Stimulated activated CD8-positive, alpha-beta memory T cell treated with anti-CD3 and anti-CD28 coated beads, Interleukin-7, amount 100 ng/mL, for 4 hours (primary cell): ENCODE measurements at regions not wholly inside any gene's neighbourhood (a gene's known extent, or its start where the extent isn't known, plus 50 kb on each side); places are given as distances from the start of the nearest gene placed in this dataset.
"Not testable (repeated sequence)": the region's sequence is repeated elsewhere in the genome, so short reads cannot be mapped to it uniquely, and the experiment has no call there.

Experiments
- DNase-seq, 2 donors: peaks; one replicate each; pipeline ENCODE4 v3.0.0-alpha.2; 2020; ENCODE audit warnings: low read depth in 2 of 2

DNA sequence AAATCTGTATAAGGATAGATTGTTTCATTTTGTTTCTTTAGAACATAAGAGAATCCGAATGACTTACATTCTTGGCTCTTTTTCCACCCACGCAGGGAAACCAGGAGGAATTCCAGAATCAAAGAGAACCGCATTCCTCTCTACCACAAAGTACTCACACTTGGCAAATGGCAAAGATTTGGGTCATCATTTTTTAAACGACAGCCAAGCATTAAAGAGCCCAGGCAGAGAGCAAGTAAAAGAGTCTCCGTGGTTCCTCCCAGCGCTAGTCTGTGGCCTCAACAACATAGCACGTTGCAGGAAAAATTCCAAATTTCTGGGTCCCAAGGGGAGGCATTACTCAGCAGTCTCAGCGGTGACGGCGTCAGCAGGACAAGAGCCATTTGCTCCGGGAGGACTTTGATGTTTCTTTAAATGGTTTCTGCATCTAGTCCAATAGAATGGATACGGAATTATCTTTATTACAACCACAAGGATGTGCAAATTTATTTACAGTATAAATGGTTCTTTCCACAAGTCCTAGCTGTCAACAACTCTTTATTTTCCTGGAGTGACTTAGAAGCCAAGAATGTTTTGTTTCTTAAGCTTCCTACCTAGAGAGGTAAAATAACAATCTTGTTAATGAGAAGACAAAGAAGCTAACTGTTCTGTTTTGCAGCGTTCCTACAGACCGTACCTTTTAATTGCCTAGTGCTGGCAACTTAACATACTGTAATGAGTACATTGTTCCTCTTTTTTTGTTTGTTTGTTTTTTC lies 232.5 kb downstream of the SKIDA1 start:
- DNase-seq, result no peak

DNA sequence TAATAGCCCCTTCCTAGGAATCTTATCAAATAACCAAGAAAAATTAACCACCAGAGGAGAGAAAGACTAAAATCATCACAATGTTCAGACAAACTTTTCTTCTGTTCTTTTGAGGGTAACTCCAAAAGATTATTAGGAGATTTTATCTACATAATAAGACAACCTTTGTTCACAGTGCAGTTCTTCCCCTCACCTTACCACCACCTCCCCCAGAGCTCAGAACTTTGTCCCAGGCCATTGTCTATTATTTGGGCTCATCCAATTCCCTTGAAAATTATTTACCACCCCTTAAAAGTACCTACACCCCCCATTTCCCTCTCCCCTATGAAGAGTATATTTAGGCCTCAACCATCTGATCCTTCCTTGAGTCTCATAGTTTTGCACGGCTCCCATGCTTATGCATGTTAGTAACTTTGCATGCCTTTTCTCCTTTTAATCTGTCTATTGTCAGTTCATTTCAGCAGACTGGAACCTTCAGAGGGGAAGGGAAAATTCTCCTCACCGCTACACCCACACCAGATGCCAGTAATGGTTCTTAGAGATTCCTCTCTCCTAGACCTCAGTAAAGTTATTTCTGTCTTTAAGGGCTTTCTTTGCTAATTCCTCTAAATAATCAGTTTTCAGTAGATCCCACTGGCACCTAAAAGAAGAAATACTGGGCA lies 234.9 kb downstream of the SKIDA1 start:
- no peak for DNase-seq

DNA sequence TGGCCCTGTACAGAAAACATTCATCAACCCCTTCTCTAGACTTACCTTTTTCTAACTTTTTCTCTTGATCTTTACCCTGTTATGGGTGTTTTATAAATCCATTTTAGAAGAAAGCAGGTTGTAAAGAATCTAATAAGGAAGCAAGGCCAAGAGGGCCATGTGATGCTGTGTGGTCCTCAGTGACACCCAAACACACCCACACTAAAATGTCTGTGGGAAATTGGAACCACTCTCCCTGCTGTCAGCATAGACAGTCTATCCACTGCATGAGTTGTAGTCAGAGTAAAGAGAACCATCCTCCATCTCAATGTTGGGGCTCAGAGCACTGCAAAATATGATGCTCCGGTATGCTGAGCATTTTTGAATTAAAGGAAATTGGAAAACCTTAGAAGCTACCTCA lies 235.5 kb downstream of the SKIDA1 start:
- DNase-seq, result no peak

DNA sequence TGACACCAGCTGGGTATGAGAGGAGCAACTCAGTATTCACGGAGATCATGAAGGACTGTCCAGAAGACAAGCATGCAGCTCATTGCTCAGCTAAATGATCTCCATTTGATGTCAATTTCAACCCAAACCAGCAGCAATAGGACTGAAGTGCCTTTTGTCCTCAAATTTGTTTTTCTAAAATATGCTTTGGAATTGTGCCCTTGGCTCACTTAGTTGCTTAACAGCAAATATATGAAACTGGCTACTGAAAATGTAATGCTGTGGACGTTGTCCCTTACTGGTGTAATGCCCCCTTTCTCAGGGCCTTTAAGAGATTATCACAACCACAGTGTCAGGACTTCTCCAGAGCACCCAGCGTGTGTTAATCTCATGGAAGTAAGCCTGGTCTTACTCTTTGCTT lies 236.2 kb downstream of the SKIDA1 start:
- DNase-seq, result no peak

DNA sequence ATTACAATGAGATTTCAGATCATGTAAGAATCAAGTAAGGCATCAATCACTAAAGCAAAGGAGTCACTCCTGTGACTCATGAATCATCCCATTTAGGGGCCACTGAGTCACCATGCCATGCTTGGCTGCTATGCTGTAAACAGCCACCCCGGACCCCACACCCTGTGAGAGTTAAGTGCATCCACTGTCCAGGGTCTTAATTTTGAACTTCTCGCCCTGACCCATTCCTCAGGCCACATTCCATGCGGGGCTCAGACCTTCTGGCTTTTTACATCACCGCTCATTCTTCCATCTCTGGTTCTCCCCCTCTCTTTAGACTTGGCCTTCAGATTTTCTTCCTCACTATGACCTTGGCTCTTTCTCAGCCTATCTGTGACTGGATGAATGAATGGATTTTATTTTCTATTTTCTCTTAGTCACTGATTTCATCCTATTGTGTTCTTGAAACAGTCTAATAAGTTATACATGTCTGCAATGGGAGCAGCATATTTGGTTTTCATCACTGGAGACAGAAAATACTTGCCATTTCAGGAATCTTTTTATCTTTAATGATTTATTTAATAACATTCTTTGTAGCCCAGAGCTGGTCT lies 239.6 kb downstream of the SKIDA1 start:
- no peak for DNase-seq

DNA sequence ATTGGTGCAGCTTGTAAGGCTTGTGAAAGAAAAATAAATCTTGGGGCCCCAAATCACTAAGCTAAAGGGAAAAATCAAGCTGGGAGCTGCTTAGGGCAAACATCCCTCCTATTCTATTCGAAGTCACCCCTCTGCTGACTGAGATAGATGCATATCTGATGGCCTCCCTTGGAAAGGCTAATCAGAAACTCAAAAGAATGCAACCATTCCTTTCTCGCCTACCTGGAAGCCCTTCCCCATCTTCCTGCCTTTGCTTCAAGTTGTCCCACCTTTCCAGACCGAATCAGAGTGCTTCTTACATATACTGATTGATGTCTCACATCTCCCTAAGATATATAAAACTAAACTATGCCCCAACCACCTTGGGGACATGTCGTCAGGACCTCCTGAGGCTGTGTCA lies 240.3 kb downstream of the SKIDA1 start:
- no peak for DNase-seq

DNA sequence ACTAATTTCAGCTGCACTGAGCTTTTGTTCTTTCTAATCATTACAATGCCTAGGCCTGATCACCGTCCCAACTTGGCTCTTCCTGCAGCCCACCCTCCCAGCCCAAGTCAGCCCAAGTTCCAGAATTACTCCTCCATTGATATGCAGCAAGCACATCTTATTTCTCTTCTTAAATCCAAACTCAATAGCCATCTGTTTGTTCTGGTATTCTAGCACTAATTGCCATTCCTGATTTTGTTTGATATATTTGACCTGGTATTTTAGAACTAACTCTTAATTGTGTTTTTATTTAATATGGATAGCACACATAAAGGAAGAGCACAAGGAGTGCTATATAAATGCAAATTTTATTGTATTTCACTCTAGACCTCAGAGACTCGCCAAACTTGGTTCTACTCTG lies 241.2 kb downstream of the SKIDA1 start:
- DNase-seq, result no peak

DNA sequence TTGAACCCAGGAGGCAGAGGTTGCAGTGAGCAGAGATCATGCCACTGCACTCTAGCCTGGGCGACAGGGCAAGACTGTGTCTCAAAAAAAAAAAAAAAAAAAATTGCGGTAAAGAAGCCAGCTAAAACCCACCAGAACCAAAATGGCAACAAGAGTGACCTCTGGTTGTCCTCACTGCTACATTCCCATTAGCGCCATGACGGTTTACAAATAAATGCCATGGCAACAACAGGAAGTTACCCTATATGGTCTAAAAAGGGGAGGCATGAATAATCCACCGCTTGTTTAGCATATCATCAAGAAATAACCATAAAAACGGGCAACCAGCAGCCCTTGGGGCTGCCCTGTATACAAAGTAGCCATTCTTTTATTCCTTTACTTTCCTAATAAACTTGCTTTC lies 242.4 kb downstream of the SKIDA1 start:
- DNase-seq, result not testable (repeated sequence)

DNA sequence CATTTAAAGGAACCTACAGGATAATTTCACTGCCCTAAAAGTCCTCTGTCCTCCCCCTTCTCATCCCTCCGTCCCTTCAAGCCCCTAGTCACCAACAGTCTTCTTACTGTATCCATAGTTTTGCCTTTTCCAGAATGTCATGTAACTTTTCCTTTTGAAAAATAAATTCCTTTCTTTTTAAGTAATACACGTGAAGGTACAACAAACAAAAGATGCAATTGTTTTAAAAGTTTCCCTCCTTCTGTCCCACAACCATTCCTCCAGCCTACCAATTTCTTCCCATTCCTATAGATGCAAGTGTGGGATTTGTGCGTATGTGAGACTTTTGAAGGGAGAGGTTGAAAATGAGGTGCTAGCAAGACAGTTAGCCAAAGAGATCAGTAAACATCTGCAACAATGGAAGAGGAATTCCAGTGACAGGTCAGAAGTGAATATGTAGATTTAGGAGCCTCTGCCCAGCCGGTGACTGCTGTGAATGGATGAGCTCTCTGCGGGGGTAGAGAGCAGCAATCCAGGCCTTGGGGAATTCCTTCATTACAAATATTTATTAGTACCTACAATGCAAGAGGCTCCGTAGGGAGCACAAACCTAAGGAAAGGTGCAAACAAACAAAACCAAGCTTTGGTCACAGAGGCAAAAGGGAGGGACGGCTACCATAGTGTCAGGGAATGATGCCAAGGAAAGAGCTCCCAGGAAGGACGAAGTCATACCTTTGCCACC lies 243.6 kb downstream of the SKIDA1 start:
- no peak for DNase-seq

DNA sequence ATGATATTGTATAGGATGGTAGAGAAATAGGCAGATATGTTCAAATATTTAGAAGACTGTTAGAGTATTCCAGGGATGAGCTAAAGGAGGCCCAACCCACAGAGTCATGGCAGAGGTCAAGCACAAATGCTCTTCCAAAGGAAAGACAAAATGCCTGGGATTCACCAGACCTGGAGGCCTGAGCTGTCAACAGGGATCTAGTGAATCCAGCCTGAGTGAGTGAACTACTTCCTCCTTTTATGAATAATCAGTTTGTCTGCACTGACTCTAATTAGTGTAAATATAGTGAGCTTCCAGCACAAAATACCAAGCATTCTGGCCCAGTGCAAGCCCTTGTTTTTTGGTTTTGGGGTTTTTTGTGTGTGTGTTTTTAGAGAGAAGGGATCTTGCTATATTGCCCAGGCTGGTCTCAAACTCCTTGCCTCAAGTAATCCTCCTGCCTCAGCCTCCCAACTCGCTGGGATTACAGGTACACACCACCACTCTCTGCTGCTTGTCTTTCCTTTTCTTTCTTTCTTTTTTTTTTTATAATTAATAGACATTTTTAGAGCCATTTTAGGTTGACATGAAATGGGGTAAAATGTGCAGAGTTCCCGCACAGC lies 244.4 kb downstream of the SKIDA1 start:
- no peak for DNase-seq

DNA sequence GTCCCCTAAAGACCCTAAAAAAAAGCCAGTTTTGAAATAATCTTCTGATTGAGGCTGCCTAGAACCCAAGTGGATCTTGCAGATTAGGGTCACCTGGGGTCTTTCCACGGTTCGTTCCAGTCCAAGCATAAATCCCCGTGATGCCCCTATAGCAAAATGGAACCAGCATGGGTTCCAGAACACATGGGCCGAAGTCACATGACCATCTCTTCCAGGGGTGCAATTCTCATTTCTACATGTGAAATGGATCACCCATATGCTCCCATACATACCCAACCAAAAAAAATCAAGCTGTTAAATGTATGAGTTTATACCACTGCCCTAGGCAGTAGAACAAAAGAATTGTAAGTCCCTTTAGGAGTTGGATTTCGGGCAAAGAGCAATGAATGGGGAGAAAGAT lies 245.4 kb downstream of the SKIDA1 start:
- no peak for DNase-seq

DNA sequence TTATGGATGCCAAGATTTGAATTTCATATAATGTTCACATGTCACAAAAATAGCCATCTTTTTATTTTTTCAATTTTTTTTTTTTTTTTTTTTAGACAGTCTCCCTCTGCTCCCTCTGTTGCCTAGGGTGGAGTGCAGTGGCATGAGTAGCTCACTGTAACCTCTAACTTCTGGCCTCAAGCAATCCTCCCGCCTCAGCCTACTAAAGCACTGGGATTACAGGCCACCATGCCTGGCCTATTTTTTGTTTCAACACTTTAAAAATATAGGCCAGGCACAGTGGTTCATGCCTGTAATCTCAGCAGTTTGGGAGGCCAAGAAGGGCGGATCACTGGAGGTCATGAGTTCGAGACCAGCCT lies 246.3 kb downstream of the SKIDA1 start:
- no peak for DNase-seq

DNA sequence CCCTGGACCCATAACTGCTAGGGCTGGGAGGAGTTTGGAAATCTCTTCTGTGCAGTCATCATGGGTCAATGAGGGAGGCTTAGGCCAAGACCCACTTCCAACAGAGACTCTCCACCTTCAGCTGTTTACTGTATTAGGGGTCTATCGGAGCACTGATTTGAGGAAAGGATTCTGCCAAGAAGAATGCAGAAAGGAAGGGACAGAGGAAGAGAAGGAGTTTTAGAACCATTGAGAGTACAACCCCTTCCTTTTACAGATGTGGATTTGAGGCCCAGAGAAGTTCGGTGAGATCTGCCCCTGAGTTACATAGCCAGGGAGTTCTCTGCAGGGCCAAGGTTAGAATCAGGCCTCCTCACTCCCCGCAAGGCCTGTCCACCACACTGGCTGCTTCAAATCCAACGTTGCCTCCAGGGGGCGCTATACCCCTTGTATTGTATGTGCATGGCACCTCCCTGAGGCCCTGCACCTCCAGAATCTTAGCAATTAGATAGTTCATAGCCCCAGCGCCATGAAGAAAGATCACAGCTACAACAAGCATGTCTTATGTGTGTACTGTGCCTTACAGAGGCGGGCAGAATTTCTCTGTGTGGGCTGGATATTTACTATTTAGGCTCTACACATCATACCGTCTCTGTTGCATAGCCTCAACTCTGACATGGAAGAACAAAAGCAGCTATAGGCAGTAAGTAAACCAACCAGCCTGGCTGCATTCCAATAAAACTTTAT lies 246.8 kb downstream of the SKIDA1 start:
- DNase-seq, result peak; percentile 9 to 18

DNA sequence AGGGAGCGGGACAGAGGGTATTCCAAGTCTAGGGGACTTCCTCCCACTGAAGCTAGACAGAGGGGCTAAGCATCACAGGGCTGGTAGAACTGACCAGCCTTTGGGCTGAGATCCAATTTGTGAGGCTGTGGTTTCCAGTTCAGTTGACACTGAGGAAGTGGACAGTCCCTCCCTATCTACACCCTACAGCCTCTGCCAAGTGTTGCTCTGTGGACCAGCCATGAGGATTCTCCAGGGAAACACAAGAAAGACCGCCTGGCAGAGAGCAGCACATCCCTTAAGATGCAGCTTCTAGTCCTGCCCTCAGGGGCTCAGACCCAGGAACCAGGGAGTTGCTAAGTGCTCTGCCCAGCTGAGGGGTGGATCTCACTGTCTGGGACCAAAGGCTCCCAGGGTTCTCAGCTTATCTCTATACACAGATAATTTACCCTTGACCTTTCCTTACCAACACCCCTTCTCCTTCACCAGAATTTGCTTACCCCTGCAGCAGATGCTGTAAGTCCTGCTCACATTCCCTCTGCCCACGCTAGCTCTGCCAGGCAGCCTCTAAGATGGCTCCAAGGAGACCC lies 252.0 kb downstream of the SKIDA1 start:
- DNase-seq, result no peak

DNA sequence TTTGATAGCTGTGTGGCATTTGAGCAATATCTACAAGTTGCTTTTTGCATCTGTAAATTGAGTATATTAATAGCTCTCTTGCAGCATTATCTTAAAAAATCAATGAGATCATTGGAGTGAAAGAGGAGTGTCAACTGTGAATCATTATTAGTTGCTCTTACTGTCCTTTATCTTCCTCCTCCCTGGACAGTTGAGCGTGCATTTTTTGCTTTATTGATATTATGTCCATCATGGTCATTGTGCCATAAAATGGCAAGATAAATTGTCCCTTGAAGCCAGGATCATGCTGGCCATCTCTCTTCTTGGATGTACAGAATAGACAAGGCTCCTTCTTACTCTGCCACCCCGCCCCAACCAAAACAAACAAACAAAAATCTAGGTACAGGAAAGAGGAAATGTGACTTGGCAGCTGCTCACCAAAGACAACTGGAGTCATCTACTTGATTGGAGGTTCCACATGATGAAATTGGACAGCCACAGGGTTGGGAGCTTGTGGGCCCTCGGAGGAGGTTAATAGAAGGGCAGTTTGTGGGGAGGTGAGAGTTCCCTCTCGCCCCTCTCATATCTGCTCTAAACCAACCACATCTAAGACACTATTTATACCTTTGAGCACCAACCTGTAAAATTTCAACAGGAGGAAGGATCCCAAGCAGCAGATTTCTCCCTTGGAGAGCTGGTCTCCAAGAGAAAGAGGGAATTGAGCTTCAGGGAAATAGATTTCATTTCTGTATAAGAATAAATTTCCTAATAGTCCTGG lies 252.7 kb downstream of the SKIDA1 start:
- DNase-seq, result no peak

DNA sequence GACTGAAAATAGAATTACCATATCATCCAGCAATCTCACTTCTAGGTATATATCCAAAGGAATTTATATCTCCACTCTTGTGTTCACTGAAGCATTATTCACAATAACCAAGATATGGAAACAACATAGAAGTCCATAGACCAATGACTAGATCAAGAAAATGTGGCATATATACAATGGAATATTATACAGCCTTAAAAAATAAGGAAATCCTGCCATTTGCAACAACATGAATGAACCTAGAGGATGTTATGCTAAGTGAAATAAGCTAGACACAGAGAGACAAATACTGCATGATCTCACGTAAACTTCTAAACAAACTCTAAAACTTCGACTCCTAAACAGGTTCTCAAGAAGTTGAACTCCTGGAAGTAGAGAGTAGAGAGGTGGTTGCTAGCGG lies 254.5 kb downstream of the SKIDA1 start:
- no peak for DNase-seq

DNA sequence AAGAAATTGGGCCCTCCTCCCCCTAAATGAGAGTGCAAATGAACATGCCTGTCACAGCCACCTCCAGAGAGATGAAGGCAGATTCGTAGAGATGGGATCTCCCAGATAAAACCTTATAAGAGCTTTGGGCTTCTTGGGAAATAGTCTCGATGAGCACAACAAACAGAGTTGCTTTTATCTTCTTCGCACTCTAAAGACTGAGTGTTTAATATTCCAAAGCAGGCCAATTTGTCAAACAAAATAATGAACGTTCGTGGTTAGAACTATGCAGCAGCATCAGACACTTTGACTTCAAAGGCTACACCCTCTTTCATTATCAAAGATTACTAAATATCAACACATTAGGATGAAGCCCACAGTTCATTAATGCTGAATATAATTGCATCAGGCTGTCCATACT lies 256.2 kb downstream of the SKIDA1 start:
- DNase-seq, result no peak

DNA sequence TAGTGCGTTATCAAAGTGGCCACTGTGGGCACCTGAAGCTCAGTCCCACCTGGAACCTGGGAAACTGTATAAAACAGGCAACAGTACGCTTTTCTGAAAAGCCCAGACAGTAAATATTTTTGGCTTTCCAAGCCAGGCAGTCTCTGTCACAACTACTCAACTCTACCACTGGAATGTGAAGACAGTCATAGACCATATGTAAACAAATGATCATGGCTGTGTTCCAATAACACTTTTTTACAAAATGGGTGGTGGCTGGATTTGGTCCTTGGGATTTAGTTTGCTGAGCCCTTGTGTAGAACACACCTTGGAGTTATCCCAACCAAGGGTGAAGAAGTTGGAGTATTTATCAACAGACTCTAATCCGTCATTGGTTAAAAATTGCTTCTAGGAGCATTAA lies 259.9 kb downstream of the SKIDA1 start:
- DNase-seq, result no peak

DNA sequence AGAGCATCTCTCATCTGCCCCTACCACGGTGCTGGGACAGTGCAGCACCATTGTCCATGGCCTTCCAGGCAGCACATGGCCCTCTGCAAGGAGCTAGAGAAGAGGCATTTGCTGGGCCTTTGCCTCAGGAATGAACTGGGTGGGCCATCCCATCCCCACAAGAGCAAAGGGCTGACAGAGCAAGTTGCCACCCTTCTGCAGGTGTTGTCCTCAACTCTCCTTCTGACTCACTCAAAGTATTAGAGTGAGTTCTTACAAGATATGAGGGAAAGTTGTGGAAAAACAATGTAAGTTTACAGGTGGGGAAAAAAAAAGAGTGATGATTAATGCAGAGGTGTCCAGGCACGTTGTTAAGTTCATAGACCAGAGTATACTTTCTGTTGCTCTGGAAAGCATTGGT lies 261.2 kb downstream of the SKIDA1 start:
- DNase-seq, result no peak

DNA sequence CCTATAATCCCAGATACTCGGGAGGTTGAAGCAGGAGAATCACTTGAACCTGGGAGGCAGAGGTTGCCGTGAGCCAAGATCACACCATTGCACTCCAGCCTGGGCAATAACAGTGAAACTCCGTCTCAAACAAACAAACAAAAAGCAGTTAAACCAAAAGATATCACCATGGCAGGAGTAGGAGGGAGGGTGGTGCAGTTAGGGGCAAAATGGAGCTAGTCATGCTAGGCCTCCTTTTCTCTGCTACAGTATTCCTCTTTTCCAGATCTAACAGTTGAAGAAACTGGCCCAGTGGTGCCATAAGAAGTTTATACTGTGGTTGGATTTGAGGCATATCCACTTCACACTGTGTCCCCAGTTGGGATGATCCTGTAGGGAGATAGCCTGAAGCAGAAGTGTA lies 261.6 kb downstream of the SKIDA1 start:
- DNase-seq, result no peak
